GM06990 (cell line): ENCODE measurements at regions not wholly inside any gene's neighbourhood (a gene's known extent, or its start where the extent isn't known, plus 50 kb on each side); places are given as distances from the start of the nearest gene placed in this dataset.
"Not testable (repeated sequence)": the region's sequence is repeated elsewhere in the genome, so short reads cannot be mapped to it uniquely, and the experiment has no call there.

Experiments used
- DNase-seq: peaks from one replicate; pipeline ENCODE4 v3.0.0-alpha.2; 2011; ENCODE audit not compliant: insufficient read length; ENCODE audit errors: extremely low read depth
- H3K27me3 ChIP-seq: replicated peaks from 2 replicates; pipeline ENCODE4 v1.6.0; 2011; ENCODE audit warnings: low read length; ENCODE audit not compliant: control insufficient read depth, insufficient read depth
- H3K36me3 ChIP-seq: 2 replicates; pipeline ENCODE4 v1.5.1; 2011; ENCODE audit warnings: low read length; ENCODE audit not compliant: control insufficient read depth, insufficient read depth
- H3K4me3 ChIP-seq: replicated peaks from 2 replicates; pipeline ENCODE4 v1.5.1; 2011; ENCODE audit warnings: low read depth, mild to moderate bottlenecking, control low read depth, low read length
- TF ChIP-seq, protein P1 (sequence below): IDR thresholded peaks from 2 replicates; pipeline ENCODE4 v1.5.1; 2011; ENCODE audit warnings: low read length, control low read depth, mild to moderate bottlenecking, inconsistent platforms; ENCODE audit not compliant: insufficient read depth, poor library complexity, severe bottlenecking

GRCh38 chr15:23787346-23788105, 100.4 kb upstream of the NDN start:
- no peak for DNase-seq
- no peak overlapping the region for H3K4me3 ChIP-seq
- H3K36me3 ChIP-seq = no peaks in the 10 kb centered on the region
- H3K27me3 ChIP-seq = no peaks in the 10 kb centered on the region
- TF ChIP-seq, protein P1, sequence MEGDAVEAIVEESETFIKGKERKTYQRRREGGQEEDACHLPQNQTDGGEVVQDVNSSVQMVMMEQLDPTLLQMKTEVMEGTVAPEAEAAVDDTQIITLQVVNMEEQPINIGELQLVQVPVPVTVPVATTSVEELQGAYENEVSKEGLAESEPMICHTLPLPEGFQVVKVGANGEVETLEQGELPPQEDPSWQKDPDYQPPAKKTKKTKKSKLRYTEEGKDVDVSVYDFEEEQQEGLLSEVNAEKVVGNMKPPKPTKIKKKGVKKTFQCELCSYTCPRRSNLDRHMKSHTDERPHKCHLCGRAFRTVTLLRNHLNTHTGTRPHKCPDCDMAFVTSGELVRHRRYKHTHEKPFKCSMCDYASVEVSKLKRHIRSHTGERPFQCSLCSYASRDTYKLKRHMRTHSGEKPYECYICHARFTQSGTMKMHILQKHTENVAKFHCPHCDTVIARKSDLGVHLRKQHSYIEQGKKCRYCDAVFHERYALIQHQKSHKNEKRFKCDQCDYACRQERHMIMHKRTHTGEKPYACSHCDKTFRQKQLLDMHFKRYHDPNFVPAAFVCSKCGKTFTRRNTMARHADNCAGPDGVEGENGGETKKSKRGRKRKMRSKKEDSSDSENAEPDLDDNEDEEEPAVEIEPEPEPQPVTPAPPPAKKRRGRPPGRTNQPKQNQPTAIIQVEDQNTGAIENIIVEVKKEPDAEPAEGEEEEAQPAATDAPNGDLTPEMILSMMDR = no peak

GRCh38 chr15:23793191-23793680, 106.1 kb upstream of the NDN start:
- Histone ChIP-seq H3K27me3 (no peaks in the 10 kb centered on the region), H3K4me3 (no peak overlapping the region), H3K36me3 (no peaks in the 10 kb centered on the region)
- TF ChIP-seq, protein P1 = no peak
- no peak for DNase-seq

DNA sequence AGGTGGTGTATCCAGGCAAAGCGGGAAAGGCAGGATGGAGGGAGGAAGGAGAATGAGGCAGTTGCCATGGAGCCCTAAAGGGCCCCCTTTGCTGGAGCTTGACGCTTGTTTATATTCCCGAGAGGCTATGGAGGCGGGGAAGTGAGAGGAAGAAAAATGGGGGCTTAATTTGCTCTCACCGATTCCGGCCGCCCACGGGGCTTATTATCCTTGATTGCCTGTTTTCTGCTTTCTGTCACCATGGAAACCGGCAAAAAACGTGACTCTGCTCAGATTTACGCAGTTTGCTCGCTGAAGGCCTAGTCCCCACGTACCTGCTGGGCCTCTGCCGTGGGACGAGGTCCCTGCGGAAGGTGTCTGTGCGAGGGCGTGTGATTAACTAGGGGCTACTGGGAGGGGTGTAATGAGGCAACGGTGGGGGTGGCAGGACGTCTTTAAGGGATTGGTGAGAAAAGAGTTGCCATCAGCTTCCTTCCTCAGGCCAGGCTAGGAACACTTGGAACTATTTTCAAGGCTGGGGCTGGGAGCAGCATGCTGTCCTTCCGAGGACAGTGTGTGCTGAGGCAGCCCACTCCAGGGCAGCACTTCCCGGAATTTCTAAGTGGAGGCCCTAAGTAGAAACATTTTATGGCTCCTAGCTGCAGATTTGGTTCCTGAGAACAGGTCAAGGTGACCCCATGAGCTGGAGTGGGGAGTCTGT, 110.8 kb upstream of the NDN start:
- DNase-seq = no peak
- TF ChIP-seq, protein P1 = no peak

DNA sequence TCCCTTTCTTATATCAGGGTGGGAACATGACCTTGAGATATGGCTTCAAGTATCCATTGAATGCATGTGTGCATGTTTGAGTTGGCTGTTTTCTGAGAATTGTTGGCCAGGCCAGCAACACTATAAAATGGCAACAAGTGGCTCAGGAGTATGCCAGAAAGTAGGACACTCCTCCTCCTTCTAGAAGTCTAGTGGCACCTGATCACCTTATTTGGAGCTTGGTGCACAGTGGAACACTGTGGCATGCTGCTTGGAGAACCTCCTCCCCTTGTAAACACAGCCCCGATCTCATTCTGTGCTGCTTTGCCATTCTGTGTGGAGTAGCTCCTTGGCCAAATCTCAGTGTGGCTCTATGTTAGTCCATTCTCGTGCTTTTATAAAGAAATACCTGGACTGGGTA, 114.8 kb upstream of the NDN start:
- H3K27me3 ChIP-seq = no peaks in the 10 kb centered on the region
- no peak for DNase-seq
- TF ChIP-seq, protein P1 = no peak
- H3K4me3 ChIP-seq = no peak overlapping the region
- no peaks in the 10 kb centered on the region for H3K36me3 ChIP-seq

More for the DNA sequence above, 110.8 kb upstream of the NDN start:
- no peaks in the 10 kb centered on the region for H3K27me3 ChIP-seq
- no peak overlapping the region for H3K4me3 ChIP-seq
- no peaks in the 10 kb centered on the region for H3K36me3 ChIP-seq

DNA sequence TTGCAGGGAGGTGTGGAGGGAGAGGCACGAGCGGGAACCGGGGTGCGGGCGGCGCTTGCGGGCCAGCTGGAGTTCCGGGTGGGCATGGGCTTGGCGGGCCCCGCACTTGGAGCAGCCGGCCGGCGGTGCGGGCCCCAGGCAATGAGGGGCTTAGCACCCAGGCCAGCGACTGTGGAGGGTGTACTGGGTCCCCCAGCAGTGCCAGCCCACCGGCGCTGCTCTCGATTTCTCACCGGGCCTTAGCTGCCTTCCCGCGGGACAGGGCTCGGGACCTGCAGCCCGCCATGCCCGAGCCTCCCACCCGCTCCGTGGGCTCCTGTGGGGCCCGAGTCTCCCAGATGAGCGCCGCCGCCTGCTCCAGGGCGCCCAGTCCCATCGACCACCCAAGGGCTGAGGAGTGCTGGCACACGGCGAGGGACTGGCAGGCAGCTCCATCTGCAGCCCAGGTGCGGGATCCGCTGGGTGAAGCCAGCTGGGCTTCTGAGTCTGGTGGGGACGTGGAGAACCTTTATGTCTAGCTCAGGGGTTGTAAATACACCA, 115.9 kb upstream of the NDN start:
- not testable (repeated sequence) for DNase-seq, H3K4me3 ChIP-seq, H3K36me3 ChIP-seq, H3K27me3 ChIP-seq

DNA sequence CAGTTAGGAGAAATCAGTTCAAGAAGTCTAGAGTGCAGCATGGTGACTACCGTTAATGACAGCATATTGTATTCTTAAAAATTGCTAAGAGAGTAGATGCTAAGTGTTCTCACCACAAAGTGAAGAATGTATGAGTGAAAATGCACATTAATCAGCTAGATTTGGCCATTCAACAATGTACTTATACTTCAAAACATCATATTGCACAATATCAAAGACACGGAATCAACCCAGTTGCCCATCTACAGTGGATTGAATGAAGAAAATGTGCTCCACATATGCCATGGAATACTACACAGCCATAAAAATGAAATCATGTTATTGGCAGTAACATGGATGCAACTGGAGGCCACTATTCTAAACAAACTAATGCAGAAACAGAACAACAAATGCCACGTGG, 119.9 kb upstream of the NDN start:
- no peak overlapping the region for H3K4me3 ChIP-seq
- TF ChIP-seq, protein P1 = no peak
- no peaks in the 10 kb centered on the region for H3K36me3 ChIP-seq
- no peak for DNase-seq
- H3K27me3 ChIP-seq = no peaks in the 10 kb centered on the region
